Body of pancreas (tissue), 4 donors: ENCODE measurements at regions not wholly inside any gene's neighbourhood (a gene's known extent, or its start where the extent isn't known, plus 50 kb on each side); places are given as distances from the start of the nearest gene placed in this dataset.

Experiments
- CTCF ChIP-seq, 7 experiments: fragments of 450-650 bp in 4 of 7; fragments of 200-600 bp in 3 of 7; sonication (generic) in 3 of 7; IDR thresholded peaks; one replicate each; pipeline ENCODE4 v1.5.1; 2016 to 2019; ENCODE audit warnings: antibody characterized with exemption in 7 of 7
- POLR2A ChIP-seq, 3 donors: fragments of 450-650 bp; IDR thresholded peaks; one replicate each; pipeline ENCODE4 v1.6.1; 2016; ENCODE audit warnings: antibody characterized with exemption in 3 of 3, mild to moderate bottlenecking in 2 of 3

DNA sequence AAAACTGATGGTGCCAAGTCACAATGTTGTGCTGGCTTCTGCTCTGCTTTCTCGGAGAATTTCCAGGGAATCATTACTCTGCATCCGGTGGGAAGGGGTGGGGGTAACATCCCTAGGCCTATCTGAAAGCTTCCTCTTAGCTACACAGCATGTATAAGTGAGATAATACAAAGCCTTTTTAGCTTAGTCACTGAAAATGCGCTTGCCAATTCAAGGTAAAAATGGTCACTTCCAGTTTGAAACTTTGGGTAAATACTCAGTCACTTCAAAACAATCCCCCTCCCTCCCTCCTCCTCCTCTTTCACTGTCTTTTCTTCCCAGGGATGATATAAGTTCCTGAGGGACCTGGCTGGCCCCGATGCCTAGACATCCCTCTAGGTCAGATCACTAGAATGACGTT, 57.3 kb upstream of the APBB1IP start:
- no peak for TF ChIP-seq CTCF (IDR thresholded peaks at IDR 0.05)
- TF ChIP-seq POLR2A (IDR thresholded peaks at IDR 0.05) = no peak
